Liver (tissue), 3 donors: ENCODE measurements at regions not wholly inside any gene's neighbourhood (a gene's known extent, or its start where the extent isn't known, plus 50 kb on each side); places are given as distances from the start of the nearest gene placed in this dataset.

ENCODE experiments used
- RAD21 ChIP-seq, 2 donors: IDR thresholded peaks; 2 replicates each; pipeline ENCODE4 v1.6.1; 2016; ENCODE audit warnings: antibody characterized with exemption in 2 of 2, mild to moderate bottlenecking in 2 of 2
- TF ChIP-seq, protein P1 (sequence below): fragments of 150-350 bp; IDR thresholded peaks from 2 replicates; pipeline ENCODE4 v1.5.1; 2017; ENCODE audit warnings: improper control_type of control experiment, low read depth, low read length; ENCODE audit not compliant: missing input control
- donor health status: healthy.
- donor health status: healthy.

DNA sequence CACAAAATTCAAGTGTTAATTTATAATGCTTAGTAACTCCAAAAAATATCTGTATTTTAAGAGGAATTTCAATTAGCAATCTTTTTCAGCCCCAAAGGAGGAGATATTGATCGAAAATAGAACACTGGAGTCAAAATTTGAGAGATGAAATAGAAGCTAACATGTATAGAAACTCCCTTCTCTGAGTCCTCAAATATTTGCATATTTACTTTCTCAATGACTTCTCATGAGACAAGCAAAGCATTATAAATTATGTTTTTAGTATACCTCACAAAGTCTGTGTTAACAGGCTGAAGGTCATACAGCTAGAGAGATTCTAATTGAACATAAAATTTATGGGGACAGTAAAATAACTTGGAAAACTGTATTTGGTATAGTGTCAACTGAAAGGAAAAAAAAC lies 260.5 kb downstream of the GPAM start:
- no peak for TF ChIP-seq RAD21 (IDR thresholded peaks at IDR 0.05)
- TF ChIP-seq, protein P1, sequence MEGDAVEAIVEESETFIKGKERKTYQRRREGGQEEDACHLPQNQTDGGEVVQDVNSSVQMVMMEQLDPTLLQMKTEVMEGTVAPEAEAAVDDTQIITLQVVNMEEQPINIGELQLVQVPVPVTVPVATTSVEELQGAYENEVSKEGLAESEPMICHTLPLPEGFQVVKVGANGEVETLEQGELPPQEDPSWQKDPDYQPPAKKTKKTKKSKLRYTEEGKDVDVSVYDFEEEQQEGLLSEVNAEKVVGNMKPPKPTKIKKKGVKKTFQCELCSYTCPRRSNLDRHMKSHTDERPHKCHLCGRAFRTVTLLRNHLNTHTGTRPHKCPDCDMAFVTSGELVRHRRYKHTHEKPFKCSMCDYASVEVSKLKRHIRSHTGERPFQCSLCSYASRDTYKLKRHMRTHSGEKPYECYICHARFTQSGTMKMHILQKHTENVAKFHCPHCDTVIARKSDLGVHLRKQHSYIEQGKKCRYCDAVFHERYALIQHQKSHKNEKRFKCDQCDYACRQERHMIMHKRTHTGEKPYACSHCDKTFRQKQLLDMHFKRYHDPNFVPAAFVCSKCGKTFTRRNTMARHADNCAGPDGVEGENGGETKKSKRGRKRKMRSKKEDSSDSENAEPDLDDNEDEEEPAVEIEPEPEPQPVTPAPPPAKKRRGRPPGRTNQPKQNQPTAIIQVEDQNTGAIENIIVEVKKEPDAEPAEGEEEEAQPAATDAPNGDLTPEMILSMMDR = no peak
